HCT116 (cell line): ENCODE measurements at regions not wholly inside any gene's neighbourhood (a gene's known extent, or its start where the extent isn't known, plus 50 kb on each side); places are given as distances from the start of the nearest gene placed in this dataset.

Experiments used
- ATF3 ChIP-seq: IDR thresholded peaks from 2 replicates; pipeline ENCODE4 v1.6.1; 2012
- EGR1 ChIP-seq: IDR thresholded peaks from 2 replicates; pipeline ENCODE4 v1.6.1; 2012; ENCODE audit warnings: low read depth
- EZH2phosphoT487 ChIP-seq: fragments of 200-600 bp; IDR thresholded peaks from 2 replicates; pipeline ENCODE4 v1.6.1; 2018; ENCODE audit warnings: antibody characterized with exemption, borderline replicate concordance
- POLR2A ChIP-seq: IDR thresholded peaks from 2 replicates; pipeline ENCODE4 v1.7.0; 2011; ENCODE audit warnings: borderline replicate concordance; ENCODE audit not compliant: insufficient read depth, insufficient read length; ENCODE audit errors: extremely low read depth
- POLR2AphosphoS5 ChIP-seq: IDR thresholded peaks from 2 replicates; pipeline ENCODE4 v1.6.1; 2011; ENCODE audit warnings: mild to moderate bottlenecking, low read depth, low read length, moderate library complexity
- TCF7L2 ChIP-seq: IDR thresholded peaks from 2 replicates; pipeline ENCODE4 v1.7.0; 2011; ENCODE audit warnings: borderline replicate concordance, inconsistent platforms; ENCODE audit not compliant: insufficient read depth, insufficient read length; ENCODE audit errors: extremely low read depth
- ZNF274 ChIP-seq: fragments of 200-500 bp; sonication (Bioruptor generic); IDR thresholded peaks from 2 replicates; pipeline ENCODE4 v1.6.1; 2014; ENCODE audit warnings: mild to moderate bottlenecking, low read depth, low read length, inconsistent platforms
- TF ChIP-seq, protein P1 (sequence below), 3 experiments: fragments of 200-600 bp in 1 of 3; sonication (generic) in 1 of 3; IDR thresholded peaks in 2 of 3; conservative IDR thresholded peaks in 1 of 3; 2 replicates each; pipeline ENCODE4 v1.5.1; 2012 to 2017; ENCODE audit warnings: low read depth in 2 of 3, low read length in 2 of 3, antibody characterized with exemption in 1 of 3, borderline replicate concordance in 1 of 3, control low read depth in 1 of 3, mild to moderate bottlenecking in 1 of 3, mixed read lengths in 1 of 3, mixed run types in 1 of 3, moderate library complexity in 1 of 3; ENCODE audit not compliant: insufficient read depth in 1 of 3

DNA sequence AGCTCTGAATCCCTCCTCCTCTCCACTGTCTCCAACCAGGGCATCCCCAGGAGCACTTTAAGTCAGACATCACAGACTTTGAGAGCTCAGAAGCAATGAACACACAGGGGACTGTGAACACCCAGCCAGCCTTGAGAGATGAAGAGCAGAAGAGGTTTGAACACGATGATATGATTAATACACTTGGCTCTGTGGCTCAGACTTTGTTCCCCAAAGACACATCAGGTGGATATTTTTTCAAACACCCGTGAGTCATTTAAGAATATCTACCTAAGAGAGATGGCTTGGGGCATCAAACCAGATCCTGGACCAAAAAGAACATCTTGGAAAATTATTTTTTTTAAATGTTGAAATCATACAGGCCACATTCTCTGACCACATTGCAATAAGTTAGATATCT, 134.9 kb upstream of the OTOS start:
- TF ChIP-seq POLR2AphosphoS5: no peak
- TF ChIP-seq, protein P1, sequence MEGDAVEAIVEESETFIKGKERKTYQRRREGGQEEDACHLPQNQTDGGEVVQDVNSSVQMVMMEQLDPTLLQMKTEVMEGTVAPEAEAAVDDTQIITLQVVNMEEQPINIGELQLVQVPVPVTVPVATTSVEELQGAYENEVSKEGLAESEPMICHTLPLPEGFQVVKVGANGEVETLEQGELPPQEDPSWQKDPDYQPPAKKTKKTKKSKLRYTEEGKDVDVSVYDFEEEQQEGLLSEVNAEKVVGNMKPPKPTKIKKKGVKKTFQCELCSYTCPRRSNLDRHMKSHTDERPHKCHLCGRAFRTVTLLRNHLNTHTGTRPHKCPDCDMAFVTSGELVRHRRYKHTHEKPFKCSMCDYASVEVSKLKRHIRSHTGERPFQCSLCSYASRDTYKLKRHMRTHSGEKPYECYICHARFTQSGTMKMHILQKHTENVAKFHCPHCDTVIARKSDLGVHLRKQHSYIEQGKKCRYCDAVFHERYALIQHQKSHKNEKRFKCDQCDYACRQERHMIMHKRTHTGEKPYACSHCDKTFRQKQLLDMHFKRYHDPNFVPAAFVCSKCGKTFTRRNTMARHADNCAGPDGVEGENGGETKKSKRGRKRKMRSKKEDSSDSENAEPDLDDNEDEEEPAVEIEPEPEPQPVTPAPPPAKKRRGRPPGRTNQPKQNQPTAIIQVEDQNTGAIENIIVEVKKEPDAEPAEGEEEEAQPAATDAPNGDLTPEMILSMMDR (IDR thresholded peaks at IDR 0.05 in 2 of 3, conservative IDR thresholded peaks at IDR 0.05 in 1 of 3; ENCODE audit: borderline replicate concordance in 1 of 3, insufficient read depth in 1 of 3, low read depth in 2 of 3, low read length in 2 of 3): no peak
- no peak for TF ChIP-seq TCF7L2
- TF ChIP-seq POLR2A: no peak
- TF ChIP-seq EZH2phosphoT487: no peak
- no peak for TF ChIP-seq ATF3
- TF ChIP-seq EGR1: no peak
- TF ChIP-seq ZNF274: no peak
